Endodermal cell (in vitro differentiated cells): ENCODE measurements at regions not wholly inside any gene's neighbourhood (a gene's known extent, or its start where the extent isn't known, plus 50 kb on each side); places are given as distances from the start of the nearest gene placed in this dataset.
"Not testable (repeated sequence)": the region's sequence is repeated elsewhere in the genome, so short reads cannot be mapped to it uniquely, and the experiment has no call there.

Experiments used
- DNase-seq: peaks from one replicate; pipeline ENCODE4 v3.0.0-alpha.2; 2017
- H3K27ac ChIP-seq: 2 replicates; pipeline ENCODE4 v1.5.1; 2013; ENCODE audit warnings: mild to moderate bottlenecking, low read depth, low read length, moderate library complexity
- H3K27me3 ChIP-seq: 2 replicates; pipeline ENCODE4 v1.6.1; 2013; ENCODE audit warnings: mild to moderate bottlenecking, low read length, moderate library complexity; ENCODE audit not compliant: insufficient read depth, control insufficient read depth, poor library complexity, severe bottlenecking
- H3K36me3 ChIP-seq: 2 replicates; pipeline ENCODE4 v1.7.0; 2013; ENCODE audit warnings: mild to moderate bottlenecking, low read length, moderate library complexity; ENCODE audit not compliant: control insufficient read depth, insufficient read depth
- H3K4me1 ChIP-seq: one replicate; pipeline ENCODE4 v1.7.0; 2013; ENCODE audit warnings: low read length; ENCODE audit not compliant: control insufficient read depth, insufficient read depth
- H3K4me3 ChIP-seq: 2 replicates; pipeline ENCODE4 v1.5.1; 2013; ENCODE audit warnings: mild to moderate bottlenecking, low read length, moderate library complexity
- H3K9ac ChIP-seq: 2 replicates; pipeline ENCODE4 v1.6.1; 2013; ENCODE audit warnings: mild to moderate bottlenecking, low read length, moderate library complexity; ENCODE audit not compliant: poor library complexity, severe bottlenecking; ENCODE audit errors: extremely low read depth
- H3K9me3 ChIP-seq: 2 replicates; pipeline ENCODE4 v1.6.1; 2013; ENCODE audit warnings: mild to moderate bottlenecking, low read length, moderate library complexity; ENCODE audit not compliant: control insufficient read depth
- H3K27ac Mint-ChIP-seq: 2 replicates; pipeline ENCODE4 v1.8.0; 2020; ENCODE audit warnings: mixed read lengths
- H3K27me3 Mint-ChIP-seq: 2 replicates; pipeline ENCODE4 v1.8.0; 2021; ENCODE audit warnings: mild to moderate bottlenecking, mixed read lengths; ENCODE audit not compliant: insufficient read depth
- H3K36me3 Mint-ChIP-seq: 2 replicates; pipeline ENCODE4 v1.8.0; 2020; ENCODE audit warnings: low read depth, mixed read lengths
- H3K4me1 Mint-ChIP-seq: 2 replicates; pipeline ENCODE4 v1.8.0; 2020; ENCODE audit warnings: mixed read lengths
- H3K4me3 Mint-ChIP-seq: 2 replicates; pipeline ENCODE4 v1.8.0; 2020; ENCODE audit warnings: mild to moderate bottlenecking, moderate library complexity, mixed read lengths
- H3K9me3 Mint-ChIP-seq: 2 replicates; pipeline ENCODE4 v1.8.0; 2020; ENCODE audit warnings: mild to moderate bottlenecking, mixed read lengths
- CTCF ChIP-seq: fragments of 200-600 bp; sonication (generic); conservative IDR thresholded peaks from 2 replicates; pipeline ENCODE4 v1.5.0; 2021; ENCODE audit warnings: antibody characterized with exemption, mild to moderate bottlenecking
- WGBS, 2 experiments: methylation state at CpG; one replicate each; pipeline versions ENCODE4 v1.1.5 to v1.1.7; 2013; ENCODE audit warnings: missing lambda C conversion rate in 2 of 2, mixed read lengths in 1 of 2; ENCODE audit not compliant: insufficient coverage in 1 of 2, insufficient read length in 1 of 2; 5-methylcytosine and 5-hydroxymethylcytosine counted together

- WGBS, 2 experiments = 75 to 82% methylated on average over 2 to 4 of the region's 5 CpGs
- H3K9me3 Mint-ChIP-seq, H3K27me3 ChIP-seq, H3K4me1 ChIP-seq, H3K36me3 ChIP-seq, H3K27me3 Mint-ChIP-seq, H3K27ac Mint-ChIP-seq, H3K4me3 ChIP-seq, H3K9me3 ChIP-seq, H3K27ac ChIP-seq, DNase-seq, H3K36me3 Mint-ChIP-seq, H3K4me3 Mint-ChIP-seq, H3K9ac ChIP-seq: not testable (repeated sequence)
- peaks cover 15% of the 10 kb centered on the region for H3K4me1 Mint-ChIP-seq
Observed at GRCh38 chr12:131632652-131633023, 78.3 kb upstream of the SFSWAP start.

- not testable (repeated sequence) for H3K4me1 ChIP-seq, H3K27ac ChIP-seq, H3K27ac Mint-ChIP-seq, H3K4me3 Mint-ChIP-seq, H3K27me3 ChIP-seq, H3K9ac ChIP-seq, H3K27me3 Mint-ChIP-seq, H3K9me3 Mint-ChIP-seq, H3K36me3 ChIP-seq, H3K36me3 Mint-ChIP-seq, H3K4me3 ChIP-seq, H3K9me3 ChIP-seq
- DNase-seq = peak; percentile 45
- WGBS, 2 experiments = 80 to 86% methylated on average over 1 to 9 of the region's 9 CpGs
- peaks cover 17% of the 10 kb centered on the region for H3K4me1 Mint-ChIP-seq
Observed at GRCh38 chr12:131633610-131634009, 77.3 kb upstream of the SFSWAP start.

- H3K9ac ChIP-seq = no peak overlapping the region
- peak; percentile 40 for DNase-seq
- TF ChIP-seq CTCF = no peak
- no peak overlapping the region for H3K27ac ChIP-seq
- no peak overlapping the region for H3K4me3 ChIP-seq
- H3K4me1 Mint-ChIP-seq = peaks cover 17% of the 10 kb centered on the region
- H3K36me3 Mint-ChIP-seq = no peaks in the 10 kb centered on the region
- no peak overlapping the region for H3K4me3 Mint-ChIP-seq
- H3K36me3 ChIP-seq = no peaks in the 10 kb centered on the region
- H3K27me3 Mint-ChIP-seq = no peaks in the 10 kb centered on the region
- H3K9me3 Mint-ChIP-seq = no peaks in the 10 kb centered on the region
- no peak overlapping the region for H3K27ac Mint-ChIP-seq
- H3K4me1 ChIP-seq = peaks cover 4% of the 10 kb centered on the region
- H3K27me3 ChIP-seq = no peaks in the 10 kb centered on the region
- WGBS, 2 experiments = 79 to 83% methylated on average over 3 to 5 of the region's 5 CpGs
- H3K9me3 ChIP-seq = no peaks in the 10 kb centered on the region
Observed at GRCh38 chr12:131634037-131634436, 76.9 kb upstream of the SFSWAP start.

- DNase-seq, H3K4me1 ChIP-seq, H3K9ac ChIP-seq, H3K9me3 Mint-ChIP-seq, H3K27me3 ChIP-seq, H3K27ac ChIP-seq, H3K4me3 ChIP-seq, H3K4me3 Mint-ChIP-seq, H3K27ac Mint-ChIP-seq, H3K27me3 Mint-ChIP-seq, H3K36me3 ChIP-seq, H3K9me3 ChIP-seq, H3K36me3 Mint-ChIP-seq: not testable (repeated sequence)
- 92 to 95% methylated on average over 2 of the region's 2 CpGs for WGBS, 2 experiments
- H3K4me1 Mint-ChIP-seq = peaks cover 10% of the 10 kb centered on the region
Observed at GRCh38 chr12:131635012-131635411, 75.9 kb upstream of the SFSWAP start.
